IPS DF 4.7 (cell line): ENCODE measurements at regions not wholly inside any gene's neighbourhood (a gene's known extent, or its start where the extent isn't known, plus 50 kb on each side); places are given as distances from the start of the nearest gene placed in this dataset.
"Not testable (repeated sequence)": the region's sequence is repeated elsewhere in the genome, so short reads cannot be mapped to it uniquely, and the experiment has no call there.

ENCODE experiments used
- DNase-seq: peaks from one replicate; pipeline ENCODE4 v3.0.0-alpha.2; 2013; ENCODE audit warnings: low spot score; ENCODE audit errors: extremely low read depth

- no peak for DNase-seq
Observed at GRCh38 chr22:27303718-27304117, 497.8 kb downstream of the MN1 start.

- DNase-seq, result no peak
Observed at GRCh38 chr22:27306771-27307170, 494.8 kb downstream of the MN1 start.

- no peak for DNase-seq
Observed at GRCh38 chr22:27307545-27308247, 493.9 kb downstream of the MN1 start.

- no peak for DNase-seq
Observed at GRCh38 chr22:27308513-27308912, 493.0 kb downstream of the MN1 start.

GRCh38 chr22:27309697-27310096 is 491.9 kb downstream of the MN1 start:
- no peak for DNase-seq

GRCh38 chr22:27310966-27311697 is 490.4 kb downstream of the MN1 start:
- DNase-seq, result no peak

- no peak for DNase-seq
Observed at GRCh38 chr22:27311698-27312550, 489.6 kb downstream of the MN1 start.

- no peak for DNase-seq
Observed at GRCh38 chr22:27312565-27312964, 489.0 kb downstream of the MN1 start.

- DNase-seq, result no peak
Observed at GRCh38 chr22:27312966-27313855, 488.3 kb downstream of the MN1 start.

GRCh38 chr22:27314276-27314807 is 487.2 kb downstream of the MN1 start:
- no peak for DNase-seq

- no peak for DNase-seq
Observed at GRCh38 chr22:27315833-27316232, 485.7 kb downstream of the MN1 start.

- no peak for DNase-seq
Observed at GRCh38 chr22:27317096-27317495, 484.5 kb downstream of the MN1 start.

GRCh38 chr22:27317971-27318428 is 483.6 kb downstream of the MN1 start:
- DNase-seq, result no peak

- DNase-seq, result no peak
Observed at GRCh38 chr22:27318516-27318915, 483.0 kb downstream of the MN1 start.

GRCh38 chr22:27323661-27324060 is 477.9 kb downstream of the MN1 start:
- DNase-seq, result no peak

- DNase-seq, result not testable (repeated sequence)
Observed at GRCh38 chr22:27324908-27325307, 476.6 kb downstream of the MN1 start.

- DNase-seq, result no peak
Observed at GRCh38 chr22:27327497-27327896, 474.1 kb downstream of the MN1 start.

GRCh38 chr22:27327981-27328721 is 473.4 kb downstream of the MN1 start:
- no peak for DNase-seq

- DNase-seq, result no peak
Observed at GRCh38 chr22:27329131-27329850, 472.3 kb downstream of the MN1 start.
